ENCODE measurements at regions not wholly inside any gene's neighbourhood (a gene's known extent, or its start where the extent isn't known, plus 50 kb on each side); places are given as distances from the start of the nearest gene placed in this dataset.

- Histone ChIP-seq H3K27me3 (ENCODE audit: insufficient read depth, poor library complexity, severe bottlenecking) (no peaks in the 10 kb centered on the region), H3K27ac (replicated peaks) (no peak overlapping the region), H3K4me3 (replicated peaks; ENCODE audit: insufficient read depth, low read length) (no peak overlapping the region)
- no peak for DNase-seq (ENCODE audit: low read depth in 1 of 2, low spot score in 1 of 2)
- TF ChIP-seq POLR2AphosphoS5 (IDR thresholded peaks at IDR 0.05; ENCODE audit: low read depth) (no peak), REST (IDR thresholded peaks at IDR 0.05; ENCODE audit: insufficient replicate concordance, low read depth) (no peak)
Measured at GRCh38 chr12:125239563-125239962, 174.3 kb downstream of the AACS start.

DNA sequence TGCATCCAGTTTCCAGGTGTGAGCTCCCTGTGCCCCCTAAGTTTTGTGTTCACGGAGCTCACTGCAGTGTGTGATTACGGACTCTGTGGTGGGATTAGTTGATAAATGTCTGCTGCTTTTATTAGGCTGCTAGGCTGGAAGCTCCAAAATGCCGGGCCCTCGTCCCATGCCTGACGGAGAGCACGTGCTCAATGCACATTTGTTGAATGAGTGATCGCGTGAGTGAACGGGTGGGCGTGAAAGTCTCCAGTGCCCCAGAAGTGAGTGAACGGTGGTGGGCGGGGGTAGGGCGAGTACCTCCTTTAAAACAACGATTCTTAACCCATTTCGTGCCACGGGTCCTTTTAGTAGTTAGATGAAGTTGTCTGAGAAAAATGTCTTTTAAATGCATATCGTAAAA is 175.5 kb downstream of the AACS start:
- no peaks in the 10 kb centered on the region for H3K27me3 ChIP-seq (ENCODE audit: insufficient read depth, poor library complexity, severe bottlenecking)
- no peak for TF ChIP-seq POLR2AphosphoS5 (IDR thresholded peaks at IDR 0.05; ENCODE audit: low read depth)
- TF ChIP-seq, protein P1, sequence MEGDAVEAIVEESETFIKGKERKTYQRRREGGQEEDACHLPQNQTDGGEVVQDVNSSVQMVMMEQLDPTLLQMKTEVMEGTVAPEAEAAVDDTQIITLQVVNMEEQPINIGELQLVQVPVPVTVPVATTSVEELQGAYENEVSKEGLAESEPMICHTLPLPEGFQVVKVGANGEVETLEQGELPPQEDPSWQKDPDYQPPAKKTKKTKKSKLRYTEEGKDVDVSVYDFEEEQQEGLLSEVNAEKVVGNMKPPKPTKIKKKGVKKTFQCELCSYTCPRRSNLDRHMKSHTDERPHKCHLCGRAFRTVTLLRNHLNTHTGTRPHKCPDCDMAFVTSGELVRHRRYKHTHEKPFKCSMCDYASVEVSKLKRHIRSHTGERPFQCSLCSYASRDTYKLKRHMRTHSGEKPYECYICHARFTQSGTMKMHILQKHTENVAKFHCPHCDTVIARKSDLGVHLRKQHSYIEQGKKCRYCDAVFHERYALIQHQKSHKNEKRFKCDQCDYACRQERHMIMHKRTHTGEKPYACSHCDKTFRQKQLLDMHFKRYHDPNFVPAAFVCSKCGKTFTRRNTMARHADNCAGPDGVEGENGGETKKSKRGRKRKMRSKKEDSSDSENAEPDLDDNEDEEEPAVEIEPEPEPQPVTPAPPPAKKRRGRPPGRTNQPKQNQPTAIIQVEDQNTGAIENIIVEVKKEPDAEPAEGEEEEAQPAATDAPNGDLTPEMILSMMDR (IDR thresholded peaks at IDR 0.05; ENCODE audit: insufficient read depth, low read length): no peak
- TF ChIP-seq GABPA (IDR thresholded peaks at IDR 0.05; ENCODE audit: low read depth): no peak
- TF ChIP-seq SPI1 (IDR thresholded peaks at IDR 0.05; ENCODE audit: borderline replicate concordance, low read depth): no peak
- TF ChIP-seq REST (IDR thresholded peaks at IDR 0.05; ENCODE audit: insufficient replicate concordance, low read depth): no peak
- no peak overlapping the region for H3K27ac ChIP-seq (replicated peaks)
- no peak overlapping the region for H3K4me3 ChIP-seq (replicated peaks; ENCODE audit: insufficient read depth, low read length)
- no peak for DNase-seq (ENCODE audit: low read depth in 1 of 2, low spot score in 1 of 2)

DNA sequence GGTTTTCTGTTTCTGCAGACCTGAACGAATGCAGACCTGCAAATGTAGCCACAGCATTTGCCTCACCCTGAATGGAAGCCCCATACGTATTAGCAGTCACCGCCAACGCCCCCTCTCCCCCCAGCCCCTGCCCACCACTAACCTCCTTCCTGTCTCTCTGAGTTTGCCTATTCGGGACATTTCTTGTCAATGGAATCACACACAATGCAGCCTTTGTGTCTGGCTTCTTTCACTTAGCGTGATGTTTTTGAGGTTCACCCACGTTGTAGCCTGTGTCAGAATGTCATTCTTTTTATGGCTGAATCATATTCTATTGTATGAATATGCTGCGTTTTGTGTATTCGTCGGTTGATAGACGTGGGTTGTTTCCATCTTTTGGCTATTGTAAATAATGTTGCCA is 178.6 kb downstream of the AACS start:
- Histone ChIP-seq H3K27me3 (ENCODE audit: insufficient read depth, poor library complexity, severe bottlenecking) (peaks cover 3% of the 10 kb centered on the region), H3K27ac (replicated peaks) (no peak overlapping the region), H3K4me3 (replicated peaks; ENCODE audit: insufficient read depth, low read length) (no peak overlapping the region)
- TF ChIP-seq GABPA (IDR thresholded peaks at IDR 0.05; ENCODE audit: low read depth): no peak
- no peak for DNase-seq (ENCODE audit: low read depth in 1 of 2, low spot score in 1 of 2)

GRCh38 chr12:125244338-125244737 is 179.1 kb downstream of the AACS start:
- Histone ChIP-seq H3K27ac (replicated peaks) (no peak overlapping the region), H3K4me3 (replicated peaks; ENCODE audit: insufficient read depth, low read length) (no peak overlapping the region), H3K27me3 (ENCODE audit: insufficient read depth, poor library complexity, severe bottlenecking) (peaks cover 3% of the 10 kb centered on the region)
- TF ChIP-seq REST (IDR thresholded peaks at IDR 0.05; ENCODE audit: insufficient replicate concordance, low read depth): no peak
- TF ChIP-seq GABPA (IDR thresholded peaks at IDR 0.05; ENCODE audit: low read depth): no peak
- TF ChIP-seq, protein P1 (IDR thresholded peaks at IDR 0.05; ENCODE audit: insufficient read depth, low read length): no peak
- no peak for TF ChIP-seq POLR2AphosphoS5 (IDR thresholded peaks at IDR 0.05; ENCODE audit: low read depth)
- TF ChIP-seq SPI1 (IDR thresholded peaks at IDR 0.05; ENCODE audit: borderline replicate concordance, low read depth): no peak
- DNase-seq (ENCODE audit: low read depth in 1 of 2, low spot score in 1 of 2): no peak

Data from HL-60 (cell line).